Stimulated activated CD8-positive, alpha-beta memory T cell treated with anti-CD3 and anti-CD28 coated beads, Interleukin-4, amount 100 ng/mL, for 48 hours (primary cell): ENCODE measurements at regions not wholly inside any gene's neighbourhood (a gene's known extent, or its start where the extent isn't known, plus 50 kb on each side); places are given as distances from the start of the nearest gene placed in this dataset.

Source experiments
- DNase-seq: peaks from one replicate; pipeline ENCODE4 v3.0.0-alpha.2; 2020

DNA sequence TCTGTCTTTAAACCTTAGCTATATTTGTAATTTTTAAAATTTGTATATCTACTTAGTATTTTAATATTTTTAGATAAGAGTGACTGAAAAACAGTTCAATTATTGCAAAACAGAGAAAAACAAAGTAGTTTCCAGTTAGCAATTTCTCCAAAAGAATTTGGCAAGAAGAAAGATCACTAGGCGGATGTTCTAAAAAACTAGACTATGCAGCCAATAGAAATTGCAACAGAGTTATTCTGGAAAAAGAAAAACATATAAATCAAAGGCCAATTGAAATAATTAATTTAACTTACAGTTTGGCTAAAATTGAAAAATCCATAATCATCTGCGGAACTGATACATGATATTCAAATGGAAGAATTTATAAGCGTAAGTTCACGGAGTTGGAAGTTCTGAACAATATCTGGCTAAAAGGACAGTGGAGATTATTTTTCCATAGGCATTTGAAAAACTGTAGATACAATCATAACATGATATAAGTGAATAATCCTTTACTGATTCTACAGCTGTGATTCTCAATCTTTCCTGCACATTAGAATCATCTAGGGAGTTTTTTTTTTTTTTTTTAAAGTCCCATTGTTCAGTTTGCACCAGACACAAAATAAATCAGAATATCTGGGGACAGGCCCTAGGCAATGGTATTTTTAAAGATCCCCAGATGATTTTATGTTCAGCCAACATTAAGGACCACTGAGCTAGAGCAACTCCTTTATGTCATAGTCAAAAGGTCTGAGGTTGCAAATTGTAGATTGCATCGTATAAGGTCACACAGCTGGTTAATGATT, 605.1 kb upstream of the DAB2 start:
- no peak for DNase-seq

- no peak for DNase-seq
Observed at GRCh38 chr5:40027400-40027799, 602.6 kb upstream of the DAB2 start.

DNA sequence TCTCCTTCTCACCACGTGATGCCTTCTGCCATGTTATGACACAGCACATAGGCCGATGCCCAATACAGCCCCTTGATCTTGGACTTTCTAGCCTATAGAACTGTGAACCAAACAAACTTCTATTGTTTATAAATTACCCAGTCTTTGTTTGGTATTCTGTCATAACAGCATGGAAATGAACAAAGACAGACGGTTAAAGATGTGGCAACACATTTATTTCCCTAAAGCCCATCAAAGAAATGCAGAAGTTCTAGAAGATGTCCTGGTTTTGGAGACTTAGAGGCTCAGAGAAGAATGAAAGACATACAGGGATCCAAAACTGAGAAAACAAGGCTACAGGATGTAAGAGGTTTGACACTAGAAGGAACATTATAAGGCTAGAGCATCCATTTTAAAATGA, 600.8 kb upstream of the DAB2 start:
- no peak for DNase-seq

DNA sequence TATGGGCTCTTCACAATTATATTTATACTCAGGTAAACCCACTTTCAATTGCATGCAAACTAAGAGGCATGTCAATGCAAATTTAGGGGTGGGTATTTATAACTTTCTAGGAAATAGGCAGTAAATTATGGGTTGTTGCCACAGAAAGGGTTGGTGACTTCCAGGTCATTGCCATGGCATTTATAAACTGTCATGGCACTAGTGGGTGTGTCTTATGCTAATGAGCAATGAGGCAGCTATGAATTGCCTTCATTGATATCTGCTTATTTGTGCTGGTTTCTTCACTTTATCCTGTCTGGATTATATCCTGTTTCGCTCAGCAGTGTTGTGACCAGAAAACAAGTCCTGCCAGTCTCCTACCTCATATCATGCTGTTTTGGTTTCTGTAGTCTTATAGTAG, 597.3 kb upstream of the DAB2 start:
- DNase-seq, result no peak

DNA sequence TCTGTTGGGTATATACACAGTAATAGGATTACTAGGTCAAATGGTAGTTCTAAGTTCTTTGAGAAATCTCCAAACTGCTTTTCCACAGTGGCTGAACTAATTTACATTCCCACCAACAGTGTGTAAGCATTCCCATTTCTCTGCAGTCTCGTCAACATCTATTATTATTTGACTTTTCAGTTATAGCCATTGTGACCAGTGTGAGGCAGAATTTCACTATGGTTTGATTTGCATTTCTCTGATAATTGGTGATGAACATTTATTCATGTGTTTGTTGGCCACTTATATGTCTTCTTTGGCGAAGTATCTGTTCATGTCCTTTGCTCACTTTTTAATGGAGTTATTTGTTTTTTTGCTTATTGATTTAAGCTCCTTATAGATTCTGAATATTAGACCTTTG, 596.2 kb upstream of the DAB2 start:
- no peak for DNase-seq

DNA sequence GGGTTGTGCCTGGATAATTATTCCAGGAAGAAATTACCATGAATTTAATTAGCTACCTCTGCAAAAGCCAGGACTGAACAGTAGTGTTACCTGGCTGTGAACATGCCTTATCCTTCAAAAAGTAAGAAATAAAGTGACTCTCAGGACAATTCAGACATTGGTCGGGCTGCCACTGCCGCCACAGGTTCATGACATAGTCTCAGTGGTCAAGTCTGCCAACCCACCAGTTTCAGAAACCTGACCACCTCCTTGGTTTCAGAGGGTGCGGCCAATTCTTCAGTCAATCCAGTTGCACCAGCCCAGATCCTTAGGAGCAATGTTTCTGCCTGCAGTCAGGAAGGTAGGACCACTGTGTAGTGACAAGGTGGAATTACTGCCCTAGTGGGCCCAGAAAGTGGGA, 593.1 kb upstream of the DAB2 start:
- DNase-seq, result no peak

DNA sequence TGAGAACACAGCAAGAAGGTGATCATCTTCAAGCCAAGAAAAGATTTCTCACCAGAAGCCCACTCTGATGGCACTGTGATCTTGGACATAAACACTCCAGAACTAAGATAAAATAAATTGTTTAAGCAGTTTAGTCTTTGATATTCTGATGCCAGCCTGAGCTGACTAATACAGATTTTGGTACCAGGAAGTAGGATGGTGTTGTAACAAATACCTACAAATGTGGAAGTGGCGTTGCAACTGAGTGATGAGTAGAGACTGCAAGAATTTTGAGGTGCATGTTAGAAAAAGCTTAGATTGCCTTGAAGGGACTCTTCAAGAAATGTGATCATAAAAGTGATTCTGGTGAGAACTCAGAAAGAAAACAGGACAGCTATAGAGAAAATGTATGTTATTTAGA, 592.4 kb upstream of the DAB2 start:
- DNase-seq, result no peak

- DNase-seq, result no peak
Observed at GRCh38 chr5:40010436-40010835, 585.7 kb upstream of the DAB2 start.

- DNase-seq, result no peak
Observed at GRCh38 chr5:40006260-40006659, 581.5 kb upstream of the DAB2 start.

GRCh38 chr5:40001796-40002195, 577.0 kb upstream of the DAB2 start:
- DNase-seq, result no peak

- DNase-seq, result no peak
Observed at GRCh38 chr5:39998518-39998917, 573.7 kb upstream of the DAB2 start.

DNA sequence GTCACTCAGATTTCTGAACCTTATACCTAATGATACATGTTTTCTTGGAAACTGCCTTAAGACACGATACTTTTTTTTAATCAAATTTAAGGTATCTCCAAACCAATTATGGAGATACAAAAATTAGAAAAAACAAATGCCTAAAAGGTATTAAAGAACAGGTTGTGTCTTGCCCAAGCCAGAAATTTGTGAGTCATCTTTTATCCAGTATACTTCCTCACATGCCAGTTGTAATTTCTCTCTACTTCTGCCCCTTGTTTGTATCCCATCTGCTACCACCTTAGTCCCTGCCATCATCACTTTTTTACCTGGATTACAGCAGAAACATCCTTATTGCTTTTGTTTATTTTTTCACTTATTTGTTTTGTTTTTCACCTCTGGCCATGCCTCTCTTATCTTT, 571.2 kb upstream of the DAB2 start:
- no peak for DNase-seq

DNA sequence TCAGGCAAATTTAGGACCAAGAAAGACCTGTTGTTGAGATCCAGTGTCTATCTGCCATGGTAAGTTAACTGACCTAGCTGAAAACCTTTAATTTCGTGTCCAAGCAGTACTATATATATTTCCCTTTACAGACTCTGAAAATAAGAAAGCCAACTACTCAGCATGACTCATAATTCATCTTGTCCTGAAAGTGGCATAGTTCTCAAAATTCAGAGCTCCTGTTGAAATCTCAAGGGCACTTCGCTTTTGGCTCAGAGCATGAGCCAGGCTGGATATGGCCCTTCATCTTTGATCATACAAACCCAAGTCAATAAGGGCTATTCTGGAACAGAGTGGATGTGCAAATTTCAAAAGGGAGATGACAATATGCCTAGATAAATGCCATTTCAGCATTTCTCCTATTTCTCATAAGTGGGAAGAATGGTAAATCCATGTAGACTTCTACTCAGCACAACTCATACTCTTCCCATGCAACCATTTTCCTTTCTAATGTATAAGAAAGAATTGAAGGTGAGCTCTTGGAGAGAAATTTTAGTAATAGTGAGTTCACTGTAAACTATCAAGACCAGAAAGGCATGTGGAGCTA, 567.9 kb upstream of the DAB2 start:
- no peak for DNase-seq

DNA sequence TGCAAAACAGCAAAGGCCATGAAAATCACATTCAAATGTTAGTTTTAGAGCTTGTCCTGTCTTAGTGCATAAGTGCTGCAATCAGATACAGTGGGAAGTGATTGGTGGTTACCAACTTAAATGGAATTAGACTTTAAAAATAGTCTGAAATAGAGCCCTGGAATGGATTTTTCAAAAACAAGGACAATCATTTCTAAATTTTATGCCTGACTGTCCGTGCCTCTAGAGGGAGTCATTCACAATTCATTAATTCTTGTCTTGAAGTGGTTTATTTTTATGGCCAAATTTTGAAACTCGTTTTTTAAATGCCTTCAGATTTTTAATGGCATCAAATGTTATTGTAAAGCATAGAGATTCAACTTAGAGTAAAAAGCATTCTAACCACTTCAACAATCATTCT, 561.8 kb upstream of the DAB2 start:
- no peak for DNase-seq

GRCh38 chr5:39980056-39980455, 555.3 kb upstream of the DAB2 start:
- no peak for DNase-seq

DNA sequence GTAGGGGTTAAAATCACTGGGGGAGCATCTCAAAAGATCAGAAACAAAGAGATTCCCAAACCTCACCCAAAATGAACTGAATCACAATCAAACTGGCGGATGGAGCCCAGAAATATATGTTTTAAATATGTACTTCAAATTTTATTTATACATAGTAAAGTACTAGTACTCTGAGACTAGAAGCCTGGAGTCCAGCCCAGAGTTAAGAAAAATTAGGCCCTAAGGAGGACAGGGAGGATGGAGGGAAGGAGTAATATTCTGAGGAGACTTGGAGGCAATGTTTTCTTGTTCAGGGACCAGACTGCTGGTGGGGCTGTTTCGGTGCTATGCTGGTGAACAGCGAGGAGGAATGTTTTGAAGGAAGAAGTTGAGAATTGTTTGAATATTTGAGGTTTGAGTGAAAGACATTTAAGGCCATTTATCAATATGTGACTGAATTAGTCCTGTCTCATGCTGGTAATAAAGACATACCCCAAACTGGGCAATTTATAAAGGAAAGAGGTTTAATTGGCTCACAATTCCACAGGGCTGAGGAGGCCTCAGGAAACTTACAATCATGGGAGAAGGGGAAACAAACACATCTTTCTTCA, 552.4 kb upstream of the DAB2 start:
- DNase-seq, result no peak

DNA sequence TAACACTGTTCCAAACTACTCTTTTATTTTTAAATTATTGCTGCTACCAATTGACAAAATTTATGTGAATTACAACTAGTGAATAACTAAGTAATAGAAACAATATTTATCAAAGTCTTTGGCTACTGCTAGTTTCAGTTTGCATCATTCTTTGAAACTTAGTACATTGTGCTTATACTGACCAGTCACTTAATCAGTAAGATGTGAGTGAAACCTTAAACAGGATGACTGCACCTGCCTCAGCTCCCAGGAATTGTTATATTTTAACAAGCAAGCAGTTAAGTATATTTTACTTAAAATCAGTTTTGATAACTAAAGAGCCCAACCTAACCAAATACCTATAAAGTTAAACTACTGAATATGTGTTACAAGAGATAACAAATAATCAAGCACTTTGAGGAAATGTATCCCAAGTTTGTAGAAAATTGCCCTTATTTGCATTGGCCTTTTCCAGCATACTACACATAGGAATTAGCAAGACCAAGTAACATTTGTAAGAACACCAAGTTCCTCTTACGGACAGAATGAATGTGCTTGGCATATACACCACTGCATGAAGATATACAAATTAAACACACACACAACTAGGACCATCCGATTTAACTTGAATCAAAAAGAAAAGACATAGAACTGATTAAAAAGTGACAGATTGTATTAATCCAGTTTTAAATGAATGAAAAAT, 545.5 kb upstream of the DAB2 start:
- DNase-seq, result no peak

GRCh38 chr5:39968381-39968780, 543.6 kb upstream of the DAB2 start:
- no peak for DNase-seq

DNA sequence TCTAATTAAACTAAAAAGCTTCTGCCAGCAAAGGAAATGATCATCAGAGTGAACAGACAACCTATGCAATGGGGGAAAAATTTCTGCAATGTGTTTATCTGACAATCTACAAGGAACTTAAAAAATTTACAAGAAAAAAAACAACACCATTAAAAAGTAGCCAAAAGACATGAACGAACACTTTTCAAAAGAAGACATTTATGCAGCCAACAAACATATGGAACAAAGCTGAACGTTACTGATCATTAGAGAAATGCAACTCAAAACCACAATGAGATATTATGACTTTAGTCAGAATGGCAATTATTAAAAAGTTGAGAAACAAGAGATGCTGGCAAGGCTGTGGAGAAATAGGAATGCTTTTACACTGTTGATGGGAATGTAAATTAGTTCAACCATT, 530.4 kb upstream of the DAB2 start:
- no peak for DNase-seq

DNA sequence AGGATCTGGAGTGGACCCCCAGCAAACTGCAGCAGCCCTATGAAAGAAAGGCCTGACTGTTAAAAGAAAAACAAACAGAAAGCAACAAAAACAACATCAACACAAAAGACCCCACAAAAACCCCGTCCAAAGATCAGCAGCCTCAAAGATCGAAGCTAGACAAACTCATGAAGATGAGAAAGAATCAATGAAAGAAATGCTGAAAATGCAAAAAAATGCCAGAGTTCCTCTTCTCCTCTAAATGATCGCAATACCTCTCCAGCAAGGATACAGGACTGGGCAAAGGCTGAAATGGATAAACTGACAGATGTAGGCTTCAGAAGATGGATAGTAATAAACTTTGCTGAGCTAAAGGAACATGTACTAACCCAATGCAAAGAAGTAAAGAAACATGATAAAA, 526.3 kb upstream of the DAB2 start:
- no peak for DNase-seq

DNA sequence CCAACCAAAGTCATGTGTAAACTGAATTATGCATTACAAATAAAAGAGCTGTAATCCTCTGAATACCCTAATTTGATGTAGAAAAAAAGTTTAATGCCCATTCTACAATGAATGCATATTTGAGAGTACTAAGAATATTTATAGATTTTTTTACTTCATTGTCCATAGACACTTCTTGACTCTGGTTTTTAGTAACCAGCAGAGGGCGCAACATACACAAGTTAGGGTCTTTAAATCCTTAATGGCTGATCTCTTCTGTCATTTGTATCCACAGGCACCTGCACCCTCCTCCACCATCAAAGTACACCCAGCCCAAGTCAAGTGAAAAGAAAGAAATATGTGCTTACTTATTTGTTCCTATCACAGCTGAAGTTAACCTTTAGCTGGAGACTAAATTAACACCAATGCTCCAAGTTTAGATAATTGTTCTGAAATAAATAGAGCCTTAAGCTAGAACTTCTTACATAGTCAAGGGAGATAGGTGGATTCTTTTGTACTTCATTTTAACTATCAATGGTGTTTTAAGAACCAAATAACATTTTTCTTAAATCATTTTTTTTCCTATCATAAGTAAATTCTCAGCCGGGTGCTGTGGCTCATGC, 524.2 kb upstream of the DAB2 start:
- peak; percentile 53 for DNase-seq

DNA sequence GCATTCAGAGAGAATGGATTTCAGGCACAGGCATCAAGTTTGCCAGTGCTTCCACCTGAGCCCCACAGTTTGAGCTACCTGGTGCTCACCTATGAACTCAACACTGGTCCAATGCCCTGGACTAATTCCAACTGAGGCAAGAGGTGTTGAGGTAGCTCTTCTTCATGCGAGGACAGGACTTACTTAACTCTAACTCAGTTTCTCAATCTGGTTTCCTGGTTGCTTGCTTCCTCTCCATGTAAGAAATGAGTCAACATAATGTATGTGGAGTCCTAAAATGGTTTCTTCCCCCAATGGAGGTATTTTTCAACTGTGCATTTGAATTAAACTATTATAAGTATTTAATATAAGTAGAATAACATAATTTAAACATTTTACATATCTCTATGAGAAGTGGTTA, 523.6 kb upstream of the DAB2 start:
- DNase-seq, result no peak

DNA sequence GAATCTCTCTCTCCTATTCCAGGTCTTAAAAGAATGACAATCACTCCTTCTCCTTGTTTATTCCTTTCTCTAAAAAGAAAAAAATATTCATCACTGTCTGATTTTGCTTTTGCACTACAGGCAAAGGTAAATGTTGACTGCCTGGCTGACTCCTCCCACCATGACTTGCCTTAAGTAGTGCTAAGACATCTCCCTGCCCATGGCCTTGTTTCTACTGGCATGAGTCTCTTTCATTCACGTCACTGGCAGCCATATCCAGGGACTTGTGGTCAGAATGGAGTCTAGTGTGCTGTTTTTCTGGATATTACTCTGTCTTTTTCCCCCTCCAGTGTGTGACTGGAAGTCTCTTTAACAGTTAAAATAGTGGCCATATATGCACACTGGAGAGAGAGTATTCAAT, 522.9 kb upstream of the DAB2 start:
- DNase-seq, result no peak
